Osteocyte (in vitro differentiated cells): ENCODE measurements at regions not wholly inside any gene's neighbourhood (a gene's known extent, or its start where the extent isn't known, plus 50 kb on each side); places are given as distances from the start of the nearest gene placed in this dataset.

ENCODE experiments used
- DNase-seq: peaks from one replicate; pipeline ENCODE4 v3.0.0; 2021; ENCODE audit warnings: mixed read lengths; ENCODE audit not compliant: unreplicated experiment; ENCODE audit errors: extremely low spot score
- H3K27ac Mint-ChIP-seq: one replicate; pipeline ENCODE4 v1.8.0; 2021; ENCODE audit warnings: mild to moderate bottlenecking, mixed read lengths; ENCODE audit not compliant: unreplicated experiment
- H3K27me3 Mint-ChIP-seq: one replicate; pipeline ENCODE4 v1.8.0; 2021; ENCODE audit warnings: mixed read lengths; ENCODE audit not compliant: unreplicated experiment
- H3K36me3 Mint-ChIP-seq: one replicate; pipeline ENCODE4 v1.8.0; 2021; ENCODE audit warnings: mixed read lengths; ENCODE audit not compliant: unreplicated experiment
- H3K4me1 Mint-ChIP-seq: one replicate; pipeline ENCODE4 v1.8.0; 2021; ENCODE audit warnings: mixed read lengths; ENCODE audit not compliant: unreplicated experiment
- H3K4me3 Mint-ChIP-seq: one replicate; pipeline ENCODE4 v1.8.0; 2021; ENCODE audit warnings: mild to moderate bottlenecking, moderate library complexity, mixed read lengths; ENCODE audit not compliant: unreplicated experiment
- H3K9me3 Mint-ChIP-seq: one replicate; pipeline ENCODE4 v1.8.0; 2021; ENCODE audit warnings: mixed read lengths; ENCODE audit not compliant: unreplicated experiment
- CTCF ChIP-seq: fragments of 200-600 bp; sonication (generic); IDR thresholded peaks from 2 replicates; pipeline ENCODE4 v1.5.0; 2021; ENCODE audit warnings: antibody characterized with exemption, mild to moderate bottlenecking, moderate library complexity

GRCh38 chr2:21620771-21621170 lies 497.0 kb downstream of the TDRD15 start:
- Mint-ChIP-seq H3K9me3 (peaks cover 9% of the 10 kb centered on the region), H3K4me1 (no peaks in the 10 kb centered on the region), H3K27me3 (no peaks in the 10 kb centered on the region), H3K4me3 (no peak overlapping the region), H3K27ac (no peak overlapping the region), H3K36me3 (no peaks in the 10 kb centered on the region)
- no peak for TF ChIP-seq CTCF
- no peak for DNase-seq

- no peak overlapping the region for H3K4me3 Mint-ChIP-seq
- no peak overlapping the region for H3K27ac Mint-ChIP-seq
- H3K4me1 Mint-ChIP-seq, result no peaks in the 10 kb centered on the region
- H3K36me3 Mint-ChIP-seq, result no peaks in the 10 kb centered on the region
- H3K9me3 Mint-ChIP-seq, result no peaks in the 10 kb centered on the region
- no peaks in the 10 kb centered on the region for H3K27me3 Mint-ChIP-seq
- no peak for TF ChIP-seq CTCF
- DNase-seq, result no peak
These were observed 504.2 kb downstream of the TDRD15 start for GRCh38 chr2:21627938-21628337.

GRCh38 chr2:21633015-21633414 lies 509.2 kb downstream of the TDRD15 start:
- Mint-ChIP-seq H3K27me3 (peaks cover 4% of the 10 kb centered on the region), H3K27ac (no peak overlapping the region), H3K4me1 (no peaks in the 10 kb centered on the region), H3K4me3 (no peak overlapping the region), H3K36me3 (no peaks in the 10 kb centered on the region), H3K9me3 (no peaks in the 10 kb centered on the region)
- no peak for DNase-seq
- no peak for TF ChIP-seq CTCF

- Mint-ChIP-seq H3K36me3 (no peaks in the 10 kb centered on the region), H3K4me1 (no peaks in the 10 kb centered on the region), H3K27ac (no peak overlapping the region), H3K27me3 (peaks cover 4% of the 10 kb centered on the region), H3K9me3 (no peaks in the 10 kb centered on the region), H3K4me3 (no peak overlapping the region)
- no peak for DNase-seq
- TF ChIP-seq CTCF, result no peak
These were observed 509.7 kb downstream of the TDRD15 start for GRCh38 chr2:21633466-21633865.

GRCh38 chr2:21633911-21634310 lies 510.1 kb downstream of the TDRD15 start:
- Mint-ChIP-seq H3K27ac (no peak overlapping the region), H3K36me3 (no peaks in the 10 kb centered on the region), H3K4me3 (no peak overlapping the region), H3K4me1 (no peaks in the 10 kb centered on the region), H3K27me3 (peaks cover 4% of the 10 kb centered on the region), H3K9me3 (no peaks in the 10 kb centered on the region)
- no peak for TF ChIP-seq CTCF
- DNase-seq, result no peak
